ENCODE measurements at regions not wholly inside any gene's neighbourhood (a gene's known extent, or its start where the extent isn't known, plus 50 kb on each side); places are given as distances from the start of the nearest gene placed in this dataset.

GRCh38 chr1:68375919-68376318 is 73.8 kb downstream of the RPE65 start:
- Histone ChIP-seq H4K20me1 (ENCODE audit: insufficient read depth, low read length, poor library complexity, severe bottlenecking) (no peaks in the 10 kb centered on the region), H2AFZ (ENCODE audit: low read length) (no peak overlapping the region), H3K27me3 (ENCODE audit: insufficient read depth, low read length, poor library complexity, severe bottlenecking) (no peaks in the 10 kb centered on the region), H3K4me2 (ENCODE audit: low read depth, low read length, poor library complexity, severe bottlenecking) (no peak overlapping the region), H3K36me3 (ENCODE audit: insufficient read depth, low read length) (no peaks in the 10 kb centered on the region), H3K9ac (ENCODE audit: low read depth, low read length, poor library complexity, severe bottlenecking) (no peak overlapping the region), H3K4me3 (ENCODE audit: low read length, poor library complexity, severe bottlenecking) (no peak overlapping the region), H3K9me2 (replicated peaks; ENCODE audit: low read depth, low read length) (no peaks in the 10 kb centered on the region), H3K9me3 (ENCODE audit: insufficient read depth, low read depth, low read length) (no peaks in the 10 kb centered on the region), H3K4me1 (ENCODE audit: insufficient read depth, low read length, poor library complexity, severe bottlenecking) (no peaks in the 10 kb centered on the region), H3F3A (ENCODE audit: low read depth) (no peaks in the 10 kb centered on the region), H3K79me2 (ENCODE audit: insufficient read depth, low read length) (no peaks in the 10 kb centered on the region)
- TF ChIP-seq EZH2phosphoT487 (IDR thresholded peaks at IDR 0.05; ENCODE audit: borderline replicate concordance): no peak
- no peak for TF ChIP-seq CTCF (conservative IDR thresholded peaks at IDR 0.05; ENCODE audit: low read length)

GRCh38 chr1:68373173-68373572 is 76.6 kb downstream of the RPE65 start:
- Histone ChIP-seq H3K9ac (ENCODE audit: low read depth, low read length, poor library complexity, severe bottlenecking) (no peak overlapping the region), H3K9me2 (replicated peaks; ENCODE audit: low read depth, low read length) (no peaks in the 10 kb centered on the region), H3K79me2 (ENCODE audit: insufficient read depth, low read length) (no peaks in the 10 kb centered on the region), H3K4me3 (ENCODE audit: low read length, poor library complexity, severe bottlenecking) (no peak overlapping the region), H3K9me3 (ENCODE audit: insufficient read depth, low read depth, low read length) (no peaks in the 10 kb centered on the region), H4K20me1 (ENCODE audit: insufficient read depth, low read length, poor library complexity, severe bottlenecking) (no peaks in the 10 kb centered on the region), H3F3A (ENCODE audit: low read depth) (no peaks in the 10 kb centered on the region), H3K36me3 (ENCODE audit: insufficient read depth, low read length) (no peaks in the 10 kb centered on the region), H3K4me1 (ENCODE audit: insufficient read depth, low read length, poor library complexity, severe bottlenecking) (no peaks in the 10 kb centered on the region), H3K27me3 (ENCODE audit: insufficient read depth, low read length, poor library complexity, severe bottlenecking) (no peaks in the 10 kb centered on the region), H3K4me2 (ENCODE audit: low read depth, low read length, poor library complexity, severe bottlenecking) (no peak overlapping the region), H2AFZ (ENCODE audit: low read length) (no peak overlapping the region)
- TF ChIP-seq EZH2phosphoT487 (IDR thresholded peaks at IDR 0.05; ENCODE audit: borderline replicate concordance) (no peak), CTCF (conservative IDR thresholded peaks at IDR 0.05; ENCODE audit: low read length) (no peak)

- Histone ChIP-seq H3K36me3 (ENCODE audit: insufficient read depth, low read length) (no peaks in the 10 kb centered on the region), H2AFZ (ENCODE audit: low read length) (no peak overlapping the region), H3K4me2 (ENCODE audit: low read depth, low read length, poor library complexity, severe bottlenecking) (no peak overlapping the region), H3K9me2 (replicated peaks; ENCODE audit: low read depth, low read length) (no peaks in the 10 kb centered on the region), H3K4me1 (ENCODE audit: insufficient read depth, low read length, poor library complexity, severe bottlenecking) (no peaks in the 10 kb centered on the region), H3K9me3 (ENCODE audit: insufficient read depth, low read depth, low read length) (no peaks in the 10 kb centered on the region), H3K27me3 (ENCODE audit: insufficient read depth, low read length, poor library complexity, severe bottlenecking) (no peaks in the 10 kb centered on the region), H3F3A (ENCODE audit: low read depth) (no peaks in the 10 kb centered on the region), H4K20me1 (ENCODE audit: insufficient read depth, low read length, poor library complexity, severe bottlenecking) (no peaks in the 10 kb centered on the region), H3K4me3 (ENCODE audit: low read length, poor library complexity, severe bottlenecking) (no peak overlapping the region), H3K9ac (ENCODE audit: low read depth, low read length, poor library complexity, severe bottlenecking) (no peak overlapping the region), H3K79me2 (ENCODE audit: insufficient read depth, low read length) (no peaks in the 10 kb centered on the region)
- no peak for TF ChIP-seq CTCF (conservative IDR thresholded peaks at IDR 0.05; ENCODE audit: low read length)
- no peak for TF ChIP-seq EZH2phosphoT487 (IDR thresholded peaks at IDR 0.05; ENCODE audit: borderline replicate concordance)
Observed at GRCh38 chr1:68372487-68372886, 77.3 kb downstream of the RPE65 start.
